GM21619 (cell line): ENCODE measurements at regions not wholly inside any gene's neighbourhood (a gene's known extent, or its start where the extent isn't known, plus 50 kb on each side); places are given as distances from the start of the nearest gene placed in this dataset.

ENCODE experiments used
- ATAC-seq: cut with Tn5 transposase; IDR thresholded peaks from one replicate; pipeline ENCODE4 v1.9.1; 2021; ENCODE audit not compliant: unreplicated experiment

DNA sequence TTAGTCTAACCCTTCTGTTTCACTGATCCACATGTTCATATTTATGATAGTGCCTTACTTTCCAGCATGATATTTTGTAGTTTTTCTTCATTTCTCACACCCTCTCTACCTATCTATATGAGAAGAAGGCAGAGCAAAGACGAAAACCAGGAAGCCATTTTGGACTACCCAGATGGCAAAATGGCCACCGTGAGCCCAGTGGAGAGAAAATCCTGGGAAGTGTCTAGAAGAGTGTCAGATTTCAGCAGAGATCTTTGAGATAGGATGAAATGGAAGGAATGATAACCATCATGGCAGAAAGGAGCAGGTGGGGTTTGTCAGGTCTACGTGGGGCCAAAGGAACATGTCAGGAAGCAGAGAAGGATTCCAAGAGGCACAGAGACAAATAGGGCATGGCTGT lies 84.0 kb upstream of the MYCN start:
- no peak for ATAC-seq

DNA sequence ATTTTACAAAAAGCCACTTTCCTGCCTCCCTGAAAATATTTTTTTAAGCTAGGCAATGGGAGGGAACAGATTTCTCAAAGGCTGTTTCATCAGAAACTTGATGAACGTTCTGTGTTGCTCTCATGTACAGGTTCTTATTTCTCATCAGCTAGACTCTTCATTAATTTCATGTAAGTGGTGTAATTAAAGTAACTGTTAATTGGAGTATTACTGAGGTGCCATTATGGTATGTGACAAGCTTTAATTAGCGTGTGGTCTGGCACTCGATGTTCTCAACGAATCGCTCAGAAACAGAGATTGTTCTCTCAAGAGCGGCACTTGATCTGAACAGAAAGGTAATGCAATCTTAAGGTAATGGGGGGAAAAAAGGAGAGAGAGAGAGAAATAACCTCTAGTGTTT lies 81.9 kb upstream of the MYCN start:
- no peak for ATAC-seq

- no peak for ATAC-seq
Measured at GRCh38 chr2:15860051-15860663, 80.2 kb upstream of the MYCN start.

DNA sequence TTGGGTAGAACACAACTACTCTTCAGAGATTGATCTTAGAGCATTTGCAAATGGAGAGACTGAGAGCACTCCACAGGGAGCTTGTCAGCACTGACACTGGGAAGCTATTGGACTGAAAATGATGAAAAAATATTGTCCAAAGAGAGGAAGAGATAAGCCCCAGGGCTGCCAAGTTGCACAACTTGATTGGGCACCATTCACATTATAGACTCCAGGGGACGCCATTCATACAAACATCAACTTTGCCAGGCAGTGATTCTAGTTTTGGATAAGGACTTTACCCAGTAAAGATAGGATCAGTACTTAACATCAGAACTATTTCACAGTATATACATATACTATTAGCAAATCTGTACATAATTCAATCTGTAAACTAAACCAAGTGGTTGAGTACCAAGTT lies 79.6 kb upstream of the MYCN start:
- ATAC-seq, result no peak

- no peak for ATAC-seq
Measured at GRCh38 chr2:15861172-15861822, 79.1 kb upstream of the MYCN start.

DNA sequence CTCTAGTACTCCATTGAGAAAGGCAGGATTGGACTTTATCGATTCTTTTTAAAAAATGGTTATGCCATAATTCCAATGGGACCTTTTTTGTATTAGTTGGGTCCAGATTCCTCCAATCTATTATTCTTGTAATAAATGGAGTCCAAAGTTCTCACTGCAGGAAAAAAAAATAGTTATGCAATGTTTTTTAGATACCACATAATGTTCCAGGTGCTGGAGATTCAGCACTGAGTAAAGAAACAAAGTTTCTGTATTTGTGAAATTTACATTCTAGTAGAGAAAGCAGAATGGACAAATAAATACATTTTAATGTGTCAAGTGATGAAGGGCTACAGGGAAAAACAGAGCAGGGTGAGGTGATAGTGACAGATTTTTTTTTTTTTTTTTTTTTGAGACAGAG lies 78.5 kb upstream of the MYCN start:
- no peak for ATAC-seq

- no peak for ATAC-seq
Measured at GRCh38 chr2:15863089-15863488, 77.3 kb upstream of the MYCN start.

- ATAC-seq, result no peak
Measured at GRCh38 chr2:15863494-15864175, 76.7 kb upstream of the MYCN start.

DNA sequence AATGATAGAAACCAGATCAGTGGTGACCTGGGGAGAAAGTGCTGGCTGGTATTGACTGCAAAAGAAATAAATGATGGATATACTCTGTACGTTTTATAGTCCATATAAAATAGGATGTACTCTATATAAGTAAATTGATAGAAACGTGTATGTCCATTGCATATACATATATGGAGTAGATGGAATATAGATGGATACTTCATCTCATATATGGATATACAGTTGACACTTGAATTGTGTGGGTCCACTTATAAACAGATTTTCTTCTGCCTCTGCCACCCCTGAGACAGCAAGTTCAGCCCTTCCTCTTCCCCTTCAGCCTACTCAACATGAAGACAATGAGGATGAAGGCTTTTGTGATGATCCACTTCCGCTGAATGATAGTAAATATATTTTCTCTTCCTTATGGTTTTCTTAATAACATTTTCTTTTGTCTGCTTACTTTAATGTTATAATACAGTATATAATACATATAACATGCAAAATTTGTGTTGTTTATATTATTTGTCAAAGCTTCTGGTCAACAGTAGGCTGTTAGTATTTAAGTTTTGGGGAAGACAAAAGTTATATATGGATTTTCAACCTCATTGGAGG lies 76.1 kb upstream of the MYCN start:
- ATAC-seq, result no peak

DNA sequence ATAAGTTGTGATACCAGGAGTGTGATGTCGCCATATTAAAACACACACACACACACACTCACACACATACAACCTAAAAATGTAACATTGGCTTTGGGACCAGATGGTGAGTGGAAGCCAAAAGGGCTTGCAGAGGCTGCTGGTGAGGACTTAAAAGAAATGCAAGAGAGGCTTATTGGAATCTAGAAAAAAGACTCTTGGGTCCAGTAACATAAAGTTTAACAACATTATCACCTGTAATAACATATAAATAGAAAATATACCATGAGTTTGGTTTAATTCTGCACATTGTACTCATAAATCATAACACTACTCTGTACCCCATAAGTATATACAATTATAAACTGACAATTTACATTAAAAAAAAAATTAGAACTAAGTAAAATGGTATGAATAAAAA lies 74.4 kb upstream of the MYCN start:
- no peak for ATAC-seq

- no peak for ATAC-seq
Measured at GRCh38 chr2:15866563-15867193, 73.7 kb upstream of the MYCN start.

DNA sequence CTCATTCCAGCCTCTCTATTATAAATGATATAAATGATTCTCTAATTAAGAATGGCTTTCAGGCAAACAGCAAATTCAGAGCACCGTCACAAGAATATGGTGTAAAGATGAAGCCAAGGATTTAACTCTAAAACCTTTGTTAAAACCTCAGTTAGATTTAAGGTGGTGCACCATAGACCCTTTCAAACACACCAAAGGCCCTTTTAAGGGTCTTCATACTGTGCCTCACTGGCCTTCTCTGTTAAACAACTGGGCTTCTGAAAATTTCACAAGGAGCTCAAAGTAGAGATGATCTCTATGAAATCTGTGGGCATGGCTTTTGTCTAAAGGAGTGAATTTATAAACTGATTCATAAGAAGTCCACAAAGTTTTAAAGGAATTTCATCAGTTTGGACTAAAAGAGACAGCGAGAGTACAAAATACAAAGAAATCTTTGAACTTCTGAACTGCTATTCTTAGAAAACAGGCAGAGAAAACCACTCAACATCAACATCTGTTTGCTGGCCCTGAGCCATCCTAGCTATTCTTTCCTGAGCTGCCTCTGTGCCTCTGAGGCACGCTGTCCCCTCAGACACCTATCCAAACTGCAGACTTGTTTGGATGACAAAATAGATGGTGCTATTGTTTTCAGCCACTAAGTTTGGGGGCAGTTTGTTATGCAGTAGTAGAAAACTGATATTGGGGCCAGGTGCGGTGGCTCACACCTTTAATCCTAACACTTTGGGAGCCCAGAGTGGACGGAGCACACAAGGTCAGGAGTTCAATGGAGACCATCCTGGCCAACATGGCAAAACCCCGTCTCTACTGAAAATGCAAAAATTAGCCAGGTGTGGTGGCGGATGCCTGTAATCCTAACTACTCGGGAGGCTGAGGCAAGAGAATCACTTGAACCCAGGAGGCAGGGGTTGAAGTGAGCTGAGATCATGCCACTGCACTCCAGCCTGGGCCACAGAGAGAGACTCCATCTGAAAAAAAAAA lies 72.9 kb upstream of the MYCN start:
- ATAC-seq, result no peak

DNA sequence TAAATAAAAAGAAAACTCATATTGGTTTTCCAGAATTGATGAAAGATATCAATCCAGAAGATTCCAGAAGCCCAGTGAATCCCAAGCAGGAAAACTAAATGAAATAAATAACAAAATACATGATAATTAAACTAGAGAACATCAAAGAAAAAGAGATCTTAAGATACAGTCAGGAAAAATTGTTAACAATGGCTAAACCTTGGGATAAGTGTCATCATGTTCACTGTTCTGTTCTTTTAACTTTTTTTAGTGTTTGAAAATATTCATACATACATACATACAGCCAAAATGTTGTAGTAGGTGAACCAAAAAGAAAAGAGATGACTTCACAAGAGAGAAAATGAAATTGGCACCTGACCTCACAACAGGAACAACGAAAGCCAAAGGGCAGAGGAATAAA lies 72.2 kb upstream of the MYCN start:
- ATAC-seq, result no peak

GRCh38 chr2:15868704-15869103 lies 71.6 kb upstream of the MYCN start:
- no peak for ATAC-seq

DNA sequence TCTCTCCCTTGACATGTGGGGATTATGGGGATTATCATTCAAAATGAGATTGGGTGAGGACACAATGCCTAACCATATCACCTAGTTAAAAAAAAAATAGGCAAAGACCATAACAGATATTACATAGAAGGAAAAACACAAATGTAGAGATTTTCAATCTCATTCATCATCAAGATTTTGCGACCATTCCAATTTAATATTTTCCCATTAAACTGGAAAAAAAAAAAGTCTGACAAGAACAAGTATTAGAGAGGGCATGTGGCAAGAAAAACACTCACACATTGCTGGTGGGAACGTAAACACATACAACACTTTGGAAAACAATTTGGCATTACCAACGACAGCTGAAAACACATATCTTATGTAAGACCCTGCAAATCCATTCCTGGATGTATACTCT lies 71.0 kb upstream of the MYCN start:
- ATAC-seq, result no peak

GRCh38 chr2:15869871-15870270 lies 70.5 kb upstream of the MYCN start:
- ATAC-seq, result no peak

DNA sequence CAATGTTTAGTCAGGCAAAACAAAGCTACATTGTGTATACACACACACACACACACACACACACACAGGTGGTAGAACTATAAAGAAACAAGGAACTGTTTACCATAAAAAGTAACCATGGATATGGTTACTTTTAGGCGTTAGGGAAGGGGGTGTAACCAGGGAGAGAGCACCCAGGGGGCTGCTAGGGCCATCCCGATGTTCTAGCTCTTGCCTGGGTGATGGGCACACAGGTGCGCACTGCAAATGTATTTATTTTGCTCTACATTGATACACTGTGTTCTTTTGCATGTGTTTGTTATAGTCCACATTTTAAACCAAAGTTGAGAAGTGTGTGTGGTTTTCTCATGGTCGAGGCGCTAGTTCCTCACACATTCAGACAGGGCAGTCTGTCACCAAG lies 69.8 kb upstream of the MYCN start:
- no peak for ATAC-seq

GRCh38 chr2:15871239-15871783 lies 69.0 kb upstream of the MYCN start:
- ATAC-seq, result no peak

DNA sequence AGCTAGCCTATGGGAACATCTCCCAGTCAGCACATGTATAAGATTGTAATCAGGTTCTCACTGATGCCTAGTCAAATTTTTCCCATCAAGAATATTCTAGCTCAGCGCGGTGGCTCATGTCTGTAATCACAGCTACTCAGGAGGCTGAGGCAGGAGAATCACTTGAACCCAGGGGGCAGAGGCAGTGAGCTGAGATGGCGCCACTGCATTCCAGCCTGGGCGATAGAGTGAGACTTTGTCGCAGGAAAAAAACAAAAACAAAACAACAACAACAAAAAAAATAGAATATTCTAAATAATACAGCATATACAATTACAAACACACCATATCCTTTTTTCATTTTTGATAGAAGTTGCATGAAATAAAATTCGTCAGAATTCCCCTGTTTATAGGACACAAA lies 67.5 kb upstream of the MYCN start:
- ATAC-seq, result no peak

DNA sequence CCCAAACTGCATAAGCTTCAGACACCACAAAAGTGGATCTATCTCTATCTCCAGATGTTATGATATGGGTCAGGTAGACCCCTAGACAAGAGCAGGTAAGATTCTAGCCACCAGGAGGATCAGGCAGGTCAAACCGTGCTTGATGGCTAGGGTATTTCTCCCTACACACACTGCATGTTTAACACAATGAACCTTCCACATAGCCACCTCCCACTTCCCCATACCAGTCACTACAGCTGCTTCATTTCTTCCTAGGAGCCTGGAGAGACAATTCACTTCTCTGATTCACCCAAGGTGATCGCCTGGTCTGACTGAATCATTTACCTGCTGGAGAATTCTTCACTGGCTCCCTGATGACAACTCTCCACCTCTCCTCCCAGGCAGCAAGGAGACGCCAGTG lies 66.0 kb upstream of the MYCN start:
- no peak for ATAC-seq
